Stomach (tissue), 8 donors: ENCODE measurements at regions not wholly inside any gene's neighbourhood (a gene's known extent, or its start where the extent isn't known, plus 50 kb on each side); places are given as distances from the start of the nearest gene placed in this dataset.
"Not testable (repeated sequence)": the region's sequence is repeated elsewhere in the genome, so short reads cannot be mapped to it uniquely, and the experiment has no call there.

Experiments used
- DNase-seq, 2 donors: peaks; one replicate each; pipeline versions ENCODE4 v3.0.0 to v3.0.0-alpha.2; 2013 to 2019
- H3K27ac ChIP-seq, 5 donors: fragments of 200-600 bp in 4 of 5; sonication (generic) in 4 of 5; one replicate each; pipeline ENCODE4 v1.5.1; 2013 to 2019; ENCODE audit warnings: mild to moderate bottlenecking in 1 of 5, moderate library complexity in 1 of 5
- H3K27me3 ChIP-seq, 3 donors: fragments of 200-600 bp; sonication (generic); one replicate each; pipeline ENCODE4 v1.5.1; 2017 to 2019; ENCODE audit warnings: mixed run types in 1 of 3
- H3K36me3 ChIP-seq, 4 donors: fragments of 200-600 bp; sonication (generic); 1 replicate in 3 of 4; 2 replicates in 1 of 4; pipeline ENCODE4 v1.5.1; 2016 to 2019
- H3K4me1 ChIP-seq, 4 donors: fragments of 200-600 bp; sonication (generic); one replicate each; pipeline ENCODE4 v1.5.1; 2016 to 2019
- H3K4me3 ChIP-seq, 4 donors: fragments of 200-600 bp; sonication (generic) in 3 of 4; one replicate each; pipeline ENCODE4 v1.5.1; 2016 to 2019; ENCODE audit warnings: mild to moderate bottlenecking in 1 of 4
- H3K9me3 ChIP-seq, 4 donors: fragments of 200-600 bp; sonication (generic); one replicate each; pipeline ENCODE4 v1.5.1; 2016 to 2019
- CTCF ChIP-seq, 7 experiments: fragments of 450-650 bp in 4 of 7; fragments of 200-600 bp in 3 of 7; sonication (generic) in 3 of 7; IDR thresholded peaks; one replicate each; pipeline ENCODE4 v1.5.1; 2016 to 2019; ENCODE audit warnings: antibody characterized with exemption in 7 of 7, control low read depth in 2 of 7, mild to moderate bottlenecking in 1 of 7
- EP300 ChIP-seq: sonication (generic); formaldehyde crosslinking; IDR thresholded peaks from one replicate; pipeline ENCODE4 v1.6.1; 2017; ENCODE audit warnings: antibody characterized with exemption
- POLR2A ChIP-seq, 4 donors: fragments of 450-650 bp; IDR thresholded peaks; one replicate each; pipeline ENCODE4 v1.6.1; 2016; ENCODE audit warnings: antibody characterized with exemption in 4 of 4, control low read depth in 2 of 4, mild to moderate bottlenecking in 1 of 4, moderate library complexity in 1 of 4
- POLR2AphosphoS5 ChIP-seq, 3 donors: sonication (generic); formaldehyde crosslinking; IDR thresholded peaks; one replicate each; pipeline ENCODE4 v1.6.1; 2016; ENCODE audit warnings: antibody characterized with exemption in 3 of 3
- WGBS, 5 donors: extraction: QIAGEN DNeasy Blood & Tissue Kit in 3 of 5; methylation state at CpG; one replicate each; pipeline versions ENCODE4 v1.1.5 to v1.1.7; 2013 to 2018; 5-methylcytosine and 5-hydroxymethylcytosine counted together
- intact Hi-C: fragments of 100-400 bp; cut with DNase I; formaldehyde crosslinking; loops from one replicate; pipeline ENCODE4 v1.15.1; 2023; ENCODE audit warnings: low total_unique reads
- donor health status: healthy with polysubstance abuse.
- donor health status: Bipolar disorder and iron deficiency.
- donor health status: healthy.

- DNase-seq, result no peak
- Histone ChIP-seq H3K9me3 (peaks cover 0 to 6% (median 0%) of the 10 kb centered on the region in 4 donors), H3K27me3 (no peaks in the 10 kb centered on the region), H3K4me1 (no peaks in the 10 kb centered on the region), H3K4me3 (no peak overlapping the region), H3K27ac (no peak overlapping the region), H3K36me3 (no peaks in the 10 kb centered on the region)
- WGBS, 5 donors, result 89 to 97% (median 91%) methylated on average over 4 of the region's 4 CpGs
- TF ChIP-seq POLR2A (IDR thresholded peaks at IDR 0.05) (no peak), CTCF (IDR thresholded peaks at IDR 0.05) (no peak), EP300 (no peak), POLR2AphosphoS5 (IDR thresholded peaks at IDR 0.05) (no peak)
- intact Hi-C loops, result no loop called here
These were observed 301.6 kb downstream of the RWDD3 start for GRCh38 chr1:95535614-95536013.

GRCh38 chr1:95536501-95536900, 302.5 kb downstream of the RWDD3 start:
- intact Hi-C loops, result no loop called here
- H3K36me3 ChIP-seq, result no peaks in the 10 kb centered on the region
- no peak for TF ChIP-seq CTCF (IDR thresholded peaks at IDR 0.05)
- no peak for TF ChIP-seq POLR2A (IDR thresholded peaks at IDR 0.05)

GRCh38 chr1:95537176-95537575, 303.2 kb downstream of the RWDD3 start:
- DNase-seq, result no peak
- WGBS, 5 donors, result 50 to 58% (median 52%) methylated on average over 3 of the region's 3 CpGs
- intact Hi-C loops, result no loop called here

More at GRCh38 chr1:95536501-95536900, 302.5 kb downstream of the RWDD3 start:
- H3K27me3 ChIP-seq, result no peaks in the 10 kb centered on the region
- H3K4me1 ChIP-seq, result no peaks in the 10 kb centered on the region
- no peak overlapping the region for H3K4me3 ChIP-seq
- no peak overlapping the region for H3K27ac ChIP-seq
- WGBS, 5 donors, result 78 to 86% (median 83%) methylated on average over 5 of the region's 5 CpGs
- H3K9me3 ChIP-seq, result peaks cover 0 to 6% (median 0%) of the 10 kb centered on the region in 4 donors
- no peak for DNase-seq

GRCh38 chr1:95538242-95538641, 304.2 kb downstream of the RWDD3 start:
- intact Hi-C loops, H3K27me3 ChIP-seq, H3K27ac ChIP-seq, H3K36me3 ChIP-seq, H3K4me3 ChIP-seq, H3K4me1 ChIP-seq, DNase-seq, H3K9me3 ChIP-seq: not testable (repeated sequence)
- 90 to 93% (median 92%) methylated on average over 7 of the region's 7 CpGs for WGBS, 5 donors

More at GRCh38 chr1:95537176-95537575, 303.2 kb downstream of the RWDD3 start:
- H3K27me3 ChIP-seq, result no peaks in the 10 kb centered on the region
- H3K4me1 ChIP-seq, result no peaks in the 10 kb centered on the region
- no peak overlapping the region for H3K4me3 ChIP-seq
- TF ChIP-seq EP300 (no peak), POLR2A (IDR thresholded peaks at IDR 0.05) (no peak), CTCF (IDR thresholded peaks at IDR 0.05) (no peak)
- peaks cover 0 to 6% (median 0%) of the 10 kb centered on the region in 4 donors for H3K9me3 ChIP-seq
- H3K27ac ChIP-seq, result no peak overlapping the region
- H3K36me3 ChIP-seq, result no peaks in the 10 kb centered on the region

- H3K36me3 ChIP-seq, result no peaks in the 10 kb centered on the region
- WGBS, 5 donors, result 55 to 77% (median 67%) methylated on average over 2 of the region's 2 CpGs
- H3K9me3 ChIP-seq, result peaks cover 0 to 6% (median 0%) of the 10 kb centered on the region in 4 donors
- DNase-seq, result no peak
- TF ChIP-seq POLR2AphosphoS5 (IDR thresholded peaks at IDR 0.05) (no peak), POLR2A (IDR thresholded peaks at IDR 0.05) (no peak), CTCF (IDR thresholded peaks at IDR 0.05) (no peak), EP300 (no peak)
- H3K27me3 ChIP-seq, result no peaks in the 10 kb centered on the region
- no peak overlapping the region for H3K27ac ChIP-seq
- intact Hi-C loops, result no loop called here
- no peaks in the 10 kb centered on the region for H3K4me1 ChIP-seq
- no peak overlapping the region for H3K4me3 ChIP-seq
These were observed 308.9 kb downstream of the RWDD3 start for GRCh38 chr1:95542936-95543335.
